GM12874 (cell line): ENCODE measurements at regions not wholly inside any gene's neighbourhood (a gene's known extent, or its start where the extent isn't known, plus 50 kb on each side); places are given as distances from the start of the nearest gene placed in this dataset.

Experiments
- TF ChIP-seq, protein P1 (sequence below): IDR thresholded peaks from 2 replicates; pipeline ENCODE4 v1.5.1; 2011; ENCODE audit warnings: low read depth, mild to moderate bottlenecking, control low read depth, low read length, moderate library complexity; ENCODE audit not compliant: insufficient read depth

DNA sequence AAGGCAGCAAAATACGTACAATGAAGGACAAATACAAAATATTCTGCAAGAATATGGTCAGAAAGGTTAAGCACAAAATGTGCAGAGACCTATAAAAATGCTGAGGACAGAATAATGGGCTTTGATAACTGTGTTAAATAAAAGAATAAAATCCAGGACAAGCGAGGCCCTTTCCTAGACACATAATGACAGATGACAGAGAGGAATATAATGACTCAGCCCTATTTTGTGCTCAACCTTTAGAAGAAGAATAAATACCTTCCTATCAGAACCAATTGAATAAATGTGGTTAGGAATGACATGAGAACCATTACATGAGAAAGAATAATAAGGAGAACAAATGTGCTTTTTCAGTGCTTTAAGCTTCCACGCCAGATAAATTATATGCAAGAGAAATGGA is 178.0 kb downstream of the TEX13C start:
- TF ChIP-seq, protein P1, sequence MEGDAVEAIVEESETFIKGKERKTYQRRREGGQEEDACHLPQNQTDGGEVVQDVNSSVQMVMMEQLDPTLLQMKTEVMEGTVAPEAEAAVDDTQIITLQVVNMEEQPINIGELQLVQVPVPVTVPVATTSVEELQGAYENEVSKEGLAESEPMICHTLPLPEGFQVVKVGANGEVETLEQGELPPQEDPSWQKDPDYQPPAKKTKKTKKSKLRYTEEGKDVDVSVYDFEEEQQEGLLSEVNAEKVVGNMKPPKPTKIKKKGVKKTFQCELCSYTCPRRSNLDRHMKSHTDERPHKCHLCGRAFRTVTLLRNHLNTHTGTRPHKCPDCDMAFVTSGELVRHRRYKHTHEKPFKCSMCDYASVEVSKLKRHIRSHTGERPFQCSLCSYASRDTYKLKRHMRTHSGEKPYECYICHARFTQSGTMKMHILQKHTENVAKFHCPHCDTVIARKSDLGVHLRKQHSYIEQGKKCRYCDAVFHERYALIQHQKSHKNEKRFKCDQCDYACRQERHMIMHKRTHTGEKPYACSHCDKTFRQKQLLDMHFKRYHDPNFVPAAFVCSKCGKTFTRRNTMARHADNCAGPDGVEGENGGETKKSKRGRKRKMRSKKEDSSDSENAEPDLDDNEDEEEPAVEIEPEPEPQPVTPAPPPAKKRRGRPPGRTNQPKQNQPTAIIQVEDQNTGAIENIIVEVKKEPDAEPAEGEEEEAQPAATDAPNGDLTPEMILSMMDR: no peak

DNA sequence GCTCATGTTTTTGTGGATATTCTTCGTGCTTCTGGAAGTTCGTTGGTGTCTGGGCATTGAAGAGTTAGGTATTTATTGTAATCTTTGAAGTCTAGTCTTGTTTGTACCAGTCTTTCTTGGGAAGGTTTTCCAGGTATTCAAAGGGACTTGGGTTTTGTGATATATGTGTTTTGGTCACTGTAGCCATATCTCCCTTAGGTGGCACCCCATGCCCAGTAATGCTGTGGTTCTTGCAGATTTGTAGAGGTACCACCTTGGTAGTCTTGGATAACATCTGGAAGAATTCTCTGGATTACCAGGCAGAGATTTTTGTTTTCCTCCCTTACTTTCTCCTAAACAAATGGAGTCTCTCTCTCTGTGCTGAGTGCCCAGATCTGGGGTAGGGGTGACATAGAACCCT is 184.1 kb downstream of the TEX13C start:
- TF ChIP-seq, protein P1: no peak

DNA sequence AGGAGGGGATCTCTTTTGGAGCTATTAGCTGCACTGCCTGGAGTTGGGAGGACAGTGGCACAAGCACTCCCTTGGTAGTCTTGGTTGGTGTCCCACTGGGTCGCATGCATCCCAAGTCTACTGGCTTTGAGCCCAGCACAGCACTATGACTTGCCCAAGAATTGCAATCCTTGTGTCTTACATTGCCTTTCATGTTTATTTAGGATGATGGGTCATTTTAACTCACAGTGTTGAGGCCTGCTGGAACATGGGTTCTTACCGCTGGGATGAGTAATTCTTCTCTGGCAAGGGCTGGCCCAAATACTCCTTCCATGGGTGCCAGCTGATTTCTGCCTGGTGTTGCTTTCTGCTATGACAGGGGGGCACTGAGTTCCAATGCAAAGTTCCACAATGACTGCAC is 185.5 kb downstream of the TEX13C start:
- TF ChIP-seq, protein P1: no peak

DNA sequence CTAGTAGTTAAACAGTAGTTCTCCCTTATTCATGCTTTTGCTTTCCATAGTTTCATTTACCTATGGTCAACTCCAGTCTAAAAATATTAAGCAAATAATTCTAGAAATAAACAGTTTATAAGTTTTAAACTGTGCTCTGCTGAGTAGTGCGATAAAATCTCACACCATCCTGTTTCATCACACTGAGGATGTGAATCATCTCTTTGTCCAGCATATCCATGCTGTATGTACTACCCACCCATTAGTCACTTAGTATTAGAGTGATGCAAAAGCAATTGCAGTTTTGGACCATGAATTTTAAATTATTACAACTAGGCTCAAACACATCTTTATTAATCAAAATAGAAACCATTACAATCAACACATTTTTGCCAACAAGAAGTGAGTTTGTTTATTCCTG is 187.4 kb downstream of the TEX13C start:
- TF ChIP-seq, protein P1: no peak

DNA sequence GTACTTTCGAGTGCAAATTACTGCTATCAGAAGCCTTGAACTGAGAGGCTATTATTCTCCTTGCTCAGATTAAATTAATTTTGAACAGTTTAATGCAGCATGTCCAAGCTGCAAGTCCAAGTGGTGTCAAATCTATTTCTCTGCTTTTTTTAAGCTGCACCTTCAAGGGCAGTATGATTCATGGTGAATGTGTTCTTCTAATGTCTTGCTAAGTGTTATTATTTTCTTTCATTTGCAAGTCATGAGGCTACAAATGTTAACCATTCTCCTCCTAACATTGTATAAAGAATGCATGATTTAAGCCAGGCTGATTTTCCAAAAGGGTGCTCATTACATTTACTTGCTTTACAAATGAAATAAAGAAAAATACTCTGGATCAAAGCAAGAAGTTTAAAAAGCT is 200.4 kb downstream of the TEX13C start:
- TF ChIP-seq, protein P1: no peak

DNA sequence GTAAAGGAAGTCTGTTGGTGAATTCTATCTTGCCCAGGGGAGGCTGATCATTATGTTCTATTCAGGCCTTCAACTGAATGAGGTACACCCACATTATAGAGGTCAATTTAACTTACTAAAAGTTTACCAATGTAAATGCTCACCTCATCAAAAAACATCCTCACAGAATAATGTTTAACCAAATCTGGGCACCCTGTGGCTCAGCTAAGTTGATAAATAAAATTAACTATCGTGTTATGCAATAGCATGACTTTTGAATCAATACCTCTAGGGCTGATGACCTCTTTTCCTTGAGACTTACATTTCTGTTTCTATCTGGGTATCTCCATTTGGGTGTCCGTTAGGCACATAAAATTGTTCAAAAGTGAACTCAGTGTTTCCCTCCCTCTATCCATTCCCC is 203.1 kb downstream of the TEX13C start:
- TF ChIP-seq, protein P1: no peak

DNA sequence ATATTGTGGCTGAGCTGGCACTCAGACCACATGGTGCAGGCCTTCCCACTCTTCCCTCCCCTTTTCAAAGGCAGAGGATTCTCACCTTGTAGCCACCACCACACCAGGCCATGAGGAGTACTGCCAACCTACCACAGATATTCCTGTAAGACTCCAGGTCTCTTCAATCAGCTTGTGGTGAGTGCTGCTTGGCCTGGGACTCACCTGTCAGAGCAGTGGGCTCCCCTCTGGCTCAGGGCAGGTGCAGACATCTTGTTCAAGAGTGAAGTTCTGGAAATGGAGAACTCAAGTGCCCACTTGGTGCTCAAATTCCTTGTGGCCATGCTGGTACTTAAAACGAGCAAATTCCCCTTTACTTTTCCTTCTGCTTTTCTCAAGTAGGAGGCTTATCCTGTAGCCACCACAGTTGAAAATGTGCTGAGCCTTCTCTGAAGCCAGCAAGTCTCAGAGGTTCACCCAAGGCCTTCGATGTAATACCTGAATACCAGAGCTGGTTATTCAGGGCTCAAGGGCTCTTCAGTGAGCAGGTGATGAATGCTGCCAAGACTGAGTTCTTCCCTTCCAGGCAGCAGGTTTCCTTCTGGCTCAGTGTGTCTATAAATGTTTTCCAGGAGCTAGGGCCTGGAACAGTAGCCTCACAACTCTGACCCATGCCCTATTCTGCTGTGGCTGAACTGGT is 212.9 kb downstream of the TEX13C start:
- TF ChIP-seq, protein P1: no peak

DNA sequence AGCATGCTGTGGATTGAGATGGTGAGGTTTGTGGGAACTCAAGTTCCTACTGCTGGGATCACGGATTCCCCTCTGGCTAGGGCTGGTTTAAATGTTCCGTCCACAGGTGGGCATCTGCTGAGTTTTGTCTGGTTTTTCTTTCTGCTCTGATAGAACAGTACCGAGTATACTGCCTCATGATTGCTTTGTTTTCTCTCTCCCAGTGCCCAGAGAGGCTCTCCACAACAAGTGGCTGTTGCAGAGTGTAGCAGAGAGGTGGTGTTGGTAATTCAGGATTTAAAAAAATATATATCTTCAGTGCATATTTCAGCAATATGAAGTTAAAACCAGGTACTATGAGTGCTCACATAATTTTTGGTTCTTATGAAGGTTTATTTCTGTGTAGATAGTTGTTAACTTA is 213.7 kb downstream of the TEX13C start:
- TF ChIP-seq, protein P1: no peak
